Panc1 (cell line): ENCODE measurements at regions not wholly inside any gene's neighbourhood (a gene's known extent, or its start where the extent isn't known, plus 50 kb on each side); places are given as distances from the start of the nearest gene placed in this dataset.

Experiments used
- ATAC-seq: fragments of 200-7000 bp; cut with Tn5 transposase; 2 replicates; pipeline ENCODE4 v1.9.1; 2020; ENCODE audit warnings: mild to moderate bottlenecking, moderate library complexity
- BruUV-seq: library from RNA; stranded (reverse); fragments of 400-500 nt; replicated peaks from 2 replicates; lab custom pipeline; 2021; lab: Mats Ljungman, UMichigan
- CTCF ChIA-PET: fragments of 300-600 bp; sonication (Branson Sonifier 250); formaldehyde crosslinking; loops from one replicate; lab custom pipeline; 2022; ENCODE audit warnings: antibody characterized with exemption; lab: Charles Lee
- POLR2A ChIA-PET: fragments of 300-600 bp; sonication (Branson Sonifier 250); formaldehyde crosslinking; loops from one replicate; lab custom pipeline; 2022; ENCODE audit warnings: antibody characterized with exemption; lab: Charles Lee
- DNase-seq: peaks from one replicate; pipeline ENCODE4 v3.0.0-alpha.2; 2010; ENCODE audit warnings: low read depth, low spot score
- H3K27ac ChIP-seq: 2 replicates; pipeline ENCODE4 v1.5.1; 2011; ENCODE audit warnings: mild to moderate bottlenecking, low read length, inconsistent platforms
- H3K27me3 ChIP-seq: fragments of 200-500 bp; sonication (Bioruptor generic); 2 replicates; pipeline ENCODE4 v1.6.0; 2014; ENCODE audit warnings: low read length, inconsistent platforms; ENCODE audit not compliant: control insufficient read depth, insufficient read depth
- H3K36me3 ChIP-seq: fragments of 200-500 bp; sonication (Bioruptor generic); 2 replicates; pipeline ENCODE4 v1.5.1; 2014; ENCODE audit warnings: inconsistent platforms, mild to moderate bottlenecking, low read length, moderate library complexity; ENCODE audit not compliant: control insufficient read depth, insufficient read depth
- H3K4me1 ChIP-seq: 2 replicates; pipeline ENCODE4 v1.5.1; 2011; ENCODE audit warnings: inconsistent platforms, mild to moderate bottlenecking, low read length, moderate library complexity; ENCODE audit not compliant: control insufficient read depth, insufficient read depth
- H3K4me3 ChIP-seq, 2 experiments: 2 replicates each; pipeline ENCODE4 v1.5.1; 2011 to 2012; ENCODE audit warnings: low read depth in 2 of 2, low read length in 2 of 2, mild to moderate bottlenecking in 2 of 2, inconsistent platforms in 1 of 2, moderate library complexity in 1 of 2
- H3K9me3 ChIP-seq: fragments of 200-500 bp; sonication (Bioruptor generic); 2 replicates; pipeline ENCODE4 v1.5.1; 2014; ENCODE audit warnings: low read depth, mild to moderate bottlenecking, inconsistent platforms, low read length, moderate library complexity; ENCODE audit not compliant: control insufficient read depth, insufficient read depth
- POLR2AphosphoS5 ChIP-seq: IDR thresholded peaks from 2 replicates; pipeline ENCODE4 v1.6.1; 2012; ENCODE audit warnings: mild to moderate bottlenecking, low read depth, low read length, moderate library complexity
- SIN3A ChIP-seq: IDR thresholded peaks from 2 replicates; pipeline ENCODE4 v1.6.1; 2012; ENCODE audit warnings: low read depth, mild to moderate bottlenecking, low read length, moderate library complexity, borderline replicate concordance; ENCODE audit not compliant: insufficient read depth
- TCF7L2 ChIP-seq: IDR thresholded peaks from 2 replicates; pipeline ENCODE4 v1.6.1; 2011; ENCODE audit warnings: mild to moderate bottlenecking, low read depth, low read length, inconsistent platforms
- in situ Hi-C: cut with HindIII; loops from 2 replicates; pipeline ENCODE4 v1.10.0; 2016; ENCODE audit warnings: low sequenced_read_pairs, low pct_unique_long_range_greater_than_20kb
- intact Hi-C: fragments of 100-400 bp; cut with micrococcal nuclease; formaldehyde crosslinking; loops from one replicate; pipeline ENCODE4 v1.10.0; 2022; ENCODE audit not compliant: unreplicated experiment
- TF ChIP-seq, protein P1 (sequence below), 2 experiments: IDR thresholded peaks; 2 replicates each; pipeline ENCODE4 v1.6.1; 2011 to 2012; ENCODE audit warnings: low read depth in 2 of 2, control low read depth in 1 of 2, low read length in 1 of 2, mild to moderate bottlenecking in 1 of 2, moderate library complexity in 1 of 2; ENCODE audit not compliant: insufficient read depth in 1 of 2
- TF ChIP-seq, protein P2 (sequence below): fragments of 450-650 bp; IDR thresholded peaks from 2 replicates; pipeline ENCODE4 v1.5.1; 2017; ENCODE audit warnings: mild to moderate bottlenecking

DNA sequence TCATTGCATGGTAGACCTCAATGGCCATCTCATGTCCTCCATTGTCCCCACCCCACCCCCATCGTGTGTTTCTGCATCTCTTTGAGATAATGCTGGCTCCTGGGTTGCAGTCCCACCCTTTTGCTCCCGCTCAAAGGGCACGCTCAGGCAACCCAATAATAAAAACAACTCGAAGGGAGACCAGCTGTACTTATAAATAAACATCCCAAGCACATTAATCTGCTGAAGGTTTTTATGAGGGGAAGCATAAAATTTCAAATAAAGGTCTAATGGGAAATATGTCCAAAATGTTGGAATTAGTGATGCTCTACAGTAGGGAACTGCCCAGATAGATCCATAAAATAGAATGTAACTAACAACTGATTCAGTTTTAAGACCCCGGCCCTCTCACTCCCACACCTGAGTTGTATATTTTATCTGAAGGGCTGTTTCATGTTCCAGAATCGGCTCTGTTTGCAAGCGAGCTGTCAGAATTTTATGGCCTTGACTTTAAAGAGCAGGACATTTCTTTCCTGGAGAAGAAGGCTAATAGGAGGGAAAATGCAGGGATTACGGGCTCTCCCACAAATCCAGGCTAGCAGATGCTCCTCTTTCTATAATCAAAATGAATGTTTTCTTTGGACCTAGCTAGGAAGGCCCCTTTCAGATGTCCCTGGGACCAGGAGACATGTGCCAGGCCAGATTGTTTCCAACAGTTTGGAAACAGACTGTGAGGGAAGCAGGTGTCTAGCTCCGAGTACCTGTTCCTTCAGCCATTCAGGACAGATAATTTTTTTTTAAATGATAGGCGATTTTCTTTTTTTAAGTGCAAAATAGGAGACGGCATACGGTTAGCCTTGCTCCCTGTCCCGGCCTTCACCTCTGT, 103.7 kb downstream of the APOB start:
- no peaks in the 10 kb centered on the region for H3K4me1 ChIP-seq
- H3K36me3 ChIP-seq, result no peaks in the 10 kb centered on the region
- DNase-seq (no peak), ATAC-seq (no peak)
- H3K27me3 ChIP-seq, result peaks cover 4% of the 10 kb centered on the region; the same call in 1 of the 2 replicates
- TF ChIP-seq SIN3A (no peak), TCF7L2 (no peak), POLR2AphosphoS5 (no peak)
- TF ChIP-seq, protein P1, sequence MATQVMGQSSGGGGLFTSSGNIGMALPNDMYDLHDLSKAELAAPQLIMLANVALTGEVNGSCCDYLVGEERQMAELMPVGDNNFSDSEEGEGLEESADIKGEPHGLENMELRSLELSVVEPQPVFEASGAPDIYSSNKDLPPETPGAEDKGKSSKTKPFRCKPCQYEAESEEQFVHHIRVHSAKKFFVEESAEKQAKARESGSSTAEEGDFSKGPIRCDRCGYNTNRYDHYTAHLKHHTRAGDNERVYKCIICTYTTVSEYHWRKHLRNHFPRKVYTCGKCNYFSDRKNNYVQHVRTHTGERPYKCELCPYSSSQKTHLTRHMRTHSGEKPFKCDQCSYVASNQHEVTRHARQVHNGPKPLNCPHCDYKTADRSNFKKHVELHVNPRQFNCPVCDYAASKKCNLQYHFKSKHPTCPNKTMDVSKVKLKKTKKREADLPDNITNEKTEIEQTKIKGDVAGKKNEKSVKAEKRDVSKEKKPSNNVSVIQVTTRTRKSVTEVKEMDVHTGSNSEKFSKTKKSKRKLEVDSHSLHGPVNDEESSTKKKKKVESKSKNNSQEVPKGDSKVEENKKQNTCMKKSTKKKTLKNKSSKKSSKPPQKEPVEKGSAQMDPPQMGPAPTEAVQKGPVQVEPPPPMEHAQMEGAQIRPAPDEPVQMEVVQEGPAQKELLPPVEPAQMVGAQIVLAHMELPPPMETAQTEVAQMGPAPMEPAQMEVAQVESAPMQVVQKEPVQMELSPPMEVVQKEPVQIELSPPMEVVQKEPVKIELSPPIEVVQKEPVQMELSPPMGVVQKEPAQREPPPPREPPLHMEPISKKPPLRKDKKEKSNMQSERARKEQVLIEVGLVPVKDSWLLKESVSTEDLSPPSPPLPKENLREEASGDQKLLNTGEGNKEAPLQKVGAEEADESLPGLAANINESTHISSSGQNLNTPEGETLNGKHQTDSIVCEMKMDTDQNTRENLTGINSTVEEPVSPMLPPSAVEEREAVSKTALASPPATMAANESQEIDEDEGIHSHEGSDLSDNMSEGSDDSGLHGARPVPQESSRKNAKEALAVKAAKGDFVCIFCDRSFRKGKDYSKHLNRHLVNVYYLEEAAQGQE (IDR thresholded peaks at IDR 0.05; ENCODE audit: insufficient read depth in 1 of 2, low read depth in 2 of 2, low read length in 1 of 2), result no peak
- TF ChIP-seq, protein P2, sequence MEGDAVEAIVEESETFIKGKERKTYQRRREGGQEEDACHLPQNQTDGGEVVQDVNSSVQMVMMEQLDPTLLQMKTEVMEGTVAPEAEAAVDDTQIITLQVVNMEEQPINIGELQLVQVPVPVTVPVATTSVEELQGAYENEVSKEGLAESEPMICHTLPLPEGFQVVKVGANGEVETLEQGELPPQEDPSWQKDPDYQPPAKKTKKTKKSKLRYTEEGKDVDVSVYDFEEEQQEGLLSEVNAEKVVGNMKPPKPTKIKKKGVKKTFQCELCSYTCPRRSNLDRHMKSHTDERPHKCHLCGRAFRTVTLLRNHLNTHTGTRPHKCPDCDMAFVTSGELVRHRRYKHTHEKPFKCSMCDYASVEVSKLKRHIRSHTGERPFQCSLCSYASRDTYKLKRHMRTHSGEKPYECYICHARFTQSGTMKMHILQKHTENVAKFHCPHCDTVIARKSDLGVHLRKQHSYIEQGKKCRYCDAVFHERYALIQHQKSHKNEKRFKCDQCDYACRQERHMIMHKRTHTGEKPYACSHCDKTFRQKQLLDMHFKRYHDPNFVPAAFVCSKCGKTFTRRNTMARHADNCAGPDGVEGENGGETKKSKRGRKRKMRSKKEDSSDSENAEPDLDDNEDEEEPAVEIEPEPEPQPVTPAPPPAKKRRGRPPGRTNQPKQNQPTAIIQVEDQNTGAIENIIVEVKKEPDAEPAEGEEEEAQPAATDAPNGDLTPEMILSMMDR, result no peak
- ChIA-PET POLR2A (interaction anchor here (0.6 to 0.7 kb wide), 2 partner anchors 20 to 501 kb away, joined by 3 to 5 read pairs; no protein-coding TSS in a partner anchor), CTCF (no interaction called here)
- H3K4me3 ChIP-seq, result no peak overlapping the region
- H3K9me3 ChIP-seq, result no peaks in the 10 kb centered on the region
- no TSS peak for BruUV-seq
- H3K27ac ChIP-seq, result no peak overlapping the region
- in situ Hi-C loops, result no loop called here
- intact Hi-C loops, result no loop called here

DNA sequence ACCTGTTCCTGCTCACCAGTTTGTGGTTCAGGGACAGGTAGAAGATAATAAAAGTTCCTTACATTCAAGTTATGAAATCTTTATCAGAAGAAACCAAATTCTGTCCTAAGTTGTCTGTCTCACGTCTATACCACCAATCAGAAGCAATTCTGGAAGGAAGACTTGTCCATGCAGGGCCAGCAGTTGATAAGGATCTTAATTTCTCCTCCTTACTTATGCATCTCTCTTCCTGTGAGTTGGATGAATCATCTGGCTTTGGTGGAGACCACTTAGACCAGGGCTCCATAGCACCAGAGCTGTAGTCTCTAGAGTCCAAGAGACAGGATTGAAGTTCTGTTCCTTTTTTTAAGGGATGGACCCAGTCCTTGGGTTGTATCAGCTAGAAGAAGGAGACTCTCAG, 106.5 kb downstream of the APOB start:
- ATAC-seq (no peak), DNase-seq (no peak)
- Histone ChIP-seq H3K27ac (no peak overlapping the region), H3K4me1 (no peaks in the 10 kb centered on the region), H3K36me3 (no peaks in the 10 kb centered on the region), H3K9me3 (no peaks in the 10 kb centered on the region), H3K27me3 (peaks cover 2% of the 10 kb centered on the region; the same call in 1 of the 2 replicates), H3K4me3 (no peak overlapping the region)
- in situ Hi-C loops (no loop called here), intact Hi-C loops (no loop called here)
- CTCF ChIA-PET, result no interaction called here
- POLR2A ChIA-PET, result no interaction called here
- no peak for TF ChIP-seq TCF7L2
- TF ChIP-seq, protein P1 (IDR thresholded peaks at IDR 0.05; ENCODE audit: insufficient read depth in 1 of 2, low read depth in 2 of 2, low read length in 1 of 2), result no peak
- TF ChIP-seq, protein P2, result no peak
- TF ChIP-seq POLR2AphosphoS5, result no peak
- TF ChIP-seq SIN3A, result no peak
- no TSS peak for BruUV-seq
